ENCODE measurements at regions not wholly inside any gene's neighbourhood (a gene's known extent, or its start where the extent isn't known, plus 50 kb on each side); places are given as distances from the start of the nearest gene placed in this dataset.

- TF ChIP-seq, protein P1, sequence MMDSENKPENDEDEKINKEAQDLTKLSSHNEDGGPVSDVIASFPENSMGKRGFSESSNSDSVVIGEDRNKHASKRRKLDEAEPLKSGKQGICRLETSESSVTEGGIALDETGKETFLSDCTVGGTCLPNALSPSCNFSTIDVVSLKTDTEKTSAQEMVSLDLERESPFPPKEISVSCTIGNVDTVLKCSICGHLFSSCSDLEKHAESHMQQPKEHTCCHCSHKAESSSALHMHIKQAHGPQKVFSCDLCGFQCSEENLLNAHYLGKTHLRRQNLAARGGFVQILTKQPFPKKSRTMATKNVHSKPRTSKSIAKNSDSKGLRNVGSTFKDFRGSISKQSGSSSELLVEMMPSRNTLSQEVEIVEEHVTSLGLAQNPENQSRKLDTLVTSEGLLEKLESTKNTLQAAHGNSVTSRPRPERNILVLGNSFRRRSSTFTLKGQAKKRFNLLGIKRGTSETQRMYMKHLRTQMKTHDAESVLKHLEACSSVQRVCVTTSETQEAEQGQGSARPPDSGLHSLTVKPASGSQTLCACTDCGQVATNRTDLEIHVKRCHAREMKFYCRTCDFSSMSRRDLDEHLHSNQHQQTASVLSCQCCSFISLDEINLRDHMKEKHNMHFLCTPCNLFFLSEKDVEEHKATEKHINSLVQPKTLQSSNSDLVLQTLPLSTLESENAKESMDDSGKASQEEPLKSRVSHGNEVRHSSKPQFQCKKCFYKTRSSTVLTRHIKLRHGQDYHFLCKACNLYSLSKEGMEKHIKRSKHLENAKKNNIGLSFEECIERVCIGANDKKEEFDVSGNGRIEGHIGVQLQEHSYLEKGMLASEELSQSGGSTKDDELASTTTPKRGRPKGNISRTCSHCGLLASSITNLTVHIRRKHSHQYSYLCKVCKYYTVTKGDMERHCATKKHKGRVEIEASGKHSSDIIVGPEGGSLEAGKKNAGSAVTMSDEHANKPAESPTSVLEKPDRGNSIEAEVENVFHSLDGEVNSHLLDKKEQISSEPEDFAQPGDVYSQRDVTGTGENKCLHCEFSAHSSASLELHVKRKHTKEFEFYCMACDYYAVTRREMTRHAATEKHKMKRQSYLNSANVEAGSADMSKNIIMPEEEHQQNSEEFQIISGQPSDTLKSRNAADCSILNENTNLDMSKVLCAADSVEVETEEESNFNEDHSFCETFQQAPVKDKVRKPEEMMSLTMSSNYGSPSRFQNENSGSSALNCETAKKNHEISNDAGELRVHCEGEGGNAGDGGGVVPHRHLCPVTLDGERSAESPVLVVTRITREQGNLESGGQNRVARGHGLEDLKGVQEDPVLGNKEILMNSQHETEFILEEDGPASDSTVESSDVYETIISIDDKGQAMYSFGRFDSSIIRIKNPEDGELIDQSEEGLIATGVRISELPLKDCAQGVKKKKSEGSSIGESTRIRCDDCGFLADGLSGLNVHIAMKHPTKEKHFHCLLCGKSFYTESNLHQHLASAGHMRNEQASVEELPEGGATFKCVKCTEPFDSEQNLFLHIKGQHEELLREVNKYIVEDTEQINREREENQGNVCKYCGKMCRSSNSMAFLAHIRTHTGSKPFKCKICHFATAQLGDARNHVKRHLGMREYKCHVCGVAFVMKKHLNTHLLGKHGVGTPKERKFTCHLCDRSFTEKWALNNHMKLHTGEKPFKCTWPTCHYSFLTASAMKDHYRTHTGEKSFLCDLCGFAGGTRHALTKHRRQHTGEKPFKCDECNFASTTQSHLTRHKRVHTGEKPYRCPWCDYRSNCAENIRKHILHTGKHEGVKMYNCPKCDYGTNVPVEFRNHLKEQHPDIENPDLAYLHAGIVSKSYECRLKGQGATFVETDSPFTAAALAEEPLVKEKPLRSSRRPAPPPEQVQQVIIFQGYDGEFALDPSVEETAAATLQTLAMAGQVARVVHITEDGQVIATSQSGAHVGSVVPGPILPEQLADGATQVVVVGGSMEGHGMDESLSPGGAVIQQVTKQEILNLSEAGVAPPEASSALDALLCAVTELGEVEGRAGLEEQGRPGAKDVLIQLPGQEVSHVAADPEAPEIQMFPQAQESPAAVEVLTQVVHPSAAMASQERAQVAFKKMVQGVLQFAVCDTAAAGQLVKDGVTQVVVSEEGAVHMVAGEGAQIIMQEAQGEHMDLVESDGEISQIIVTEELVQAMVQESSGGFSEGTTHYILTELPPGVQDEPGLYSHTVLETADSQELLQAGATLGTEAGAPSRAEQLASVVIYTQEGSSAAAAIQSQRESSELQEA (CRISPR knock-in tag; IDR thresholded peaks at IDR 0.05; ENCODE audit: not compliant biosample characterization), result no peak
- no peak for TF ChIP-seq ZNF33A (CRISPR knock-in tag; IDR thresholded peaks at IDR 0.05; ENCODE audit: borderline replicate concordance)
Measured at GRCh38 chr11:103768816-103769215, 267.6 kb upstream of the DDI1 start (continued).

DNA sequence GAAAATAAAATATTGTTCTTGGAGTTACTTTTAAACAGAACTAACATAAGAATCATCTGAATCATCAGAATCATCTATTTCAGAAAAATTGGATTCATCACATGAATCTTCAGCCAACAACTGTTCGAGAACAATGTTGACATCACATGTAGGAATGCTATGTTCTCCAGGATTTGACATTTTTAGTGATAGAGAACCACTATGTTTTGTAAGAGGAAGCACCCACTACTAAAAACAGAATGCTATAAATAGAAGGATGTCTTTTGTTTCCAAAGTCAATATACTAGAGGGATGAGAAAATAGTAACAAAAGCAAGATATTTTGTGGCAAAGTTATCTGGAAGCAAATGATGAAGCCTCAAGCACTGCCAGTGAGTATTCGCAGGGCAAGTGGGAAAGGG, 263.4 kb upstream of the DDI1 start:
- no peak overlapping the region for H3K4me3 ChIP-seq (replicated peaks in 1 of 3; ENCODE audit: insufficient read depth in 1 of 3, low read depth in 2 of 3, low read length in 3 of 3)
- H3K9ac ChIP-seq (ENCODE audit: insufficient read depth, low read depth, low read length), result no peak overlapping the region
- FAIRE-seq (no peak), DNase-seq (ENCODE audit: low spot score) (no peak), ATAC-seq (no peak)
- intact Hi-C loops (cut with micrococcal nuclease; ENCODE audit: unreplicated experiment), result no loop called here
- H3K36me3 ChIP-seq (replicated peaks in 1 of 2; ENCODE audit: control insufficient read depth in 1 of 2, insufficient read depth in 2 of 2, low read length in 2 of 2), result no peaks in the 10 kb centered on the region
- 54% methylated on average over 2 of the region's 2 CpGs for WGBS (ENCODE audit: low lambda C conversion rate)
- H3K79me2 ChIP-seq (ENCODE audit: insufficient read depth, low read length), result no peaks in the 10 kb centered on the region
- ChIA-PET POLR2A (no interaction called here), CTCF (ENCODE audit: low intra/inter-chr PET ratio, low total read pairs) (no interaction called here)
- no peaks in the 10 kb centered on the region for H3K27me3 ChIP-seq (ENCODE audit: control insufficient read depth in 1 of 2, insufficient read depth in 2 of 2, low read length in 2 of 2)
- in situ Hi-C loops (cut with HindIII; ENCODE audit: extremely low pct_ligation_motif_present, low pct_unique_long_range_greater_than_20kb), result no loop called here
- no peak overlapping the region for H2AFZ ChIP-seq (ENCODE audit: low read length)
- no peak overlapping the region for H3K27ac ChIP-seq (ENCODE audit: extremely low read length, insufficient read depth, low read length)
- no peaks in the 10 kb centered on the region for H4K20me1 ChIP-seq (ENCODE audit: insufficient read depth, low read length)
- BruUV-seq (replicated peaks), result no TSS peak
- peaks cover 35% of the 10 kb centered on the region for H3K9me3 ChIP-seq (ENCODE audit: low read length)
- no peak overlapping the region for H3K4me2 ChIP-seq (ENCODE audit: low read depth, low read length)
- no peaks in the 10 kb centered on the region for H3K4me1 ChIP-seq (ENCODE audit: insufficient read depth, low read length)
- TF ChIP-seq, protein P2, sequence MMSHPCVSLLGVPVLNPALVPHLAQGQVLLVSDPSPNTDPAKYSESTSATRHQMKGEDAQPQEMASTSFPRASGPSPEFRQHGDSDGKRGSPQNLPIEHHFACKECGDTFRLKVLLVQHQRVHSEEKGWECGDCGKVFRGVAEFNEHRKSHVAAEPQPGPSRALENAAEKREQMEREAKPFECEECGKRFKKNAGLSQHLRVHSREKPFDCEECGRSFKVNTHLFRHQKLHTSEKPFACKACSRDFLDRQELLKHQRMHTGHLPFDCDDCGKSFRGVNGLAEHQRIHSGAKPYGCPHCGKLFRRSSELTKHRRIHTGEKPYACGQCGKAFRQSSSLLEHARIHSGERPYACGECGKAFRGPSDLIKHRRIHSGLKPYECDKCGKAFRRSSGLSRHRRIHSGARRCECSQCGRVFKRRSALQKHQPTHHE (CRISPR knock-in tag; IDR thresholded peaks at IDR 0.05; ENCODE audit: borderline replicate concordance), result no peak
- TF ChIP-seq ZSCAN20 (CRISPR knock-in tag; IDR thresholded peaks at IDR 0.05; ENCODE audit: borderline replicate concordance), result no peak

Measured in HepG2 (cell line).